ENCODE measurements at regions not wholly inside any gene's neighbourhood (a gene's known extent, or its start where the extent isn't known, plus 50 kb on each side); places are given as distances from the start of the nearest gene placed in this dataset.

GRCh38 chr3:145898487-145898886 is 262.5 kb downstream of the PLOD2 start:
- H3K9me3 Mint-ChIP-seq = peaks cover 0 to 15% (median 2%) of the 10 kb centered on the region in 5 donors
- DNase-seq = no peak
- ChIA-PET CTCF (no interaction called here), POLR2A (no interaction called here)
- Histone ChIP-seq H3K9me3 (ENCODE audit: low read length) (no peaks in the 10 kb centered on the region), H3K4me1 (ENCODE audit: insufficient read depth, low read length) (no peaks in the 10 kb centered on the region), H3K36me3 (ENCODE audit: insufficient read depth, low read length) (no peaks in the 10 kb centered on the region), H3K27ac (ENCODE audit: low read depth, low read length) (no peak overlapping the region), H3K27me3 (ENCODE audit: insufficient read depth, low read length, poor library complexity, severe bottlenecking) (no peaks in the 10 kb centered on the region), H3K4me3 (ENCODE audit: low read length) (no peak overlapping the region)
- peaks cover 0 to 4% (median 0%) of the 10 kb centered on the region in 3 donors for H3K36me3 Mint-ChIP-seq
- H3K4me1 Mint-ChIP-seq = no peaks in the 10 kb centered on the region
- no peak overlapping the region for H3K4me3 Mint-ChIP-seq
- no peaks in the 10 kb centered on the region for H3K27me3 Mint-ChIP-seq
- no peak overlapping the region for H3K27ac Mint-ChIP-seq

- DNase-seq = no peak
- Histone ChIP-seq H3K36me3 (ENCODE audit: insufficient read depth, low read length) (no peaks in the 10 kb centered on the region), H3K4me3 (ENCODE audit: low read length) (no peak overlapping the region), H3K4me1 (ENCODE audit: insufficient read depth, low read length) (no peaks in the 10 kb centered on the region), H3K27me3 (ENCODE audit: insufficient read depth, low read length, poor library complexity, severe bottlenecking) (no peaks in the 10 kb centered on the region), H3K9me3 (ENCODE audit: low read length) (no peaks in the 10 kb centered on the region), H3K27ac (ENCODE audit: low read depth, low read length) (no peak overlapping the region)
- POLR2A ChIA-PET = no interaction called here
- Mint-ChIP-seq H3K4me1 (no peaks in the 10 kb centered on the region), H3K27me3 (no peaks in the 10 kb centered on the region), H3K4me3 (no peak overlapping the region), H3K36me3 (peaks cover 0 to 4% (median 0%) of the 10 kb centered on the region in 3 donors), H3K27ac (no peak overlapping the region), H3K9me3 (peaks cover 0 to 15% (median 2%) of the 10 kb centered on the region in 5 donors)
- CTCF ChIA-PET = no interaction called here
Observed at GRCh38 chr3:145899241-145899640, 261.7 kb downstream of the PLOD2 start.

GRCh38 chr3:145900056-145900829 is 260.7 kb downstream of the PLOD2 start:
- Mint-ChIP-seq H3K27ac (no peak overlapping the region), H3K27me3 (no peaks in the 10 kb centered on the region), H3K36me3 (peaks cover 0 to 4% (median 0%) of the 10 kb centered on the region in 3 donors), H3K9me3 (peaks cover 0 to 15% (median 2%) of the 10 kb centered on the region in 5 donors), H3K4me1 (no peaks in the 10 kb centered on the region), H3K4me3 (no peak overlapping the region)
- Histone ChIP-seq H3K4me1 (ENCODE audit: insufficient read depth, low read length) (no peaks in the 10 kb centered on the region), H3K9me3 (ENCODE audit: low read length) (no peaks in the 10 kb centered on the region), H3K27me3 (ENCODE audit: insufficient read depth, low read length, poor library complexity, severe bottlenecking) (no peaks in the 10 kb centered on the region), H3K4me3 (ENCODE audit: low read length) (no peak overlapping the region), H3K36me3 (ENCODE audit: insufficient read depth, low read length) (no peaks in the 10 kb centered on the region), H3K27ac (ENCODE audit: low read depth, low read length) (no peak overlapping the region)
- ChIA-PET CTCF (no interaction called here), POLR2A (no interaction called here)
- no peak for DNase-seq

- ChIA-PET CTCF (no interaction called here), POLR2A (no interaction called here)
- H3K4me1 ChIP-seq (ENCODE audit: insufficient read depth, low read length) = no peaks in the 10 kb centered on the region
- Mint-ChIP-seq H3K36me3 (no peaks in the 10 kb centered on the region), H3K4me1 (no peaks in the 10 kb centered on the region), H3K27ac (no peak overlapping the region), H3K27me3 (no peaks in the 10 kb centered on the region), H3K4me3 (no peak overlapping the region), H3K9me3 (peaks cover 0 to 13% (median 2%) of the 10 kb centered on the region in 5 donors)
- H3K27me3 ChIP-seq (ENCODE audit: insufficient read depth, low read length, poor library complexity, severe bottlenecking) = no peaks in the 10 kb centered on the region
- H3K4me3 ChIP-seq (ENCODE audit: low read length) = no peak overlapping the region
- DNase-seq = no peak
- no peak overlapping the region for H3K27ac ChIP-seq (ENCODE audit: low read depth, low read length)
- no peaks in the 10 kb centered on the region for H3K36me3 ChIP-seq (ENCODE audit: insufficient read depth, low read length)
- no peaks in the 10 kb centered on the region for H3K9me3 ChIP-seq (ENCODE audit: low read length)
Observed at GRCh38 chr3:145902166-145902565, 258.8 kb downstream of the PLOD2 start.

GRCh38 chr3:145903472-145904013 is 257.4 kb downstream of the PLOD2 start:
- peaks cover 0 to 14% (median 2%) of the 10 kb centered on the region in 5 donors for H3K9me3 Mint-ChIP-seq

GRCh38 chr3:145904138-145904537 is 256.8 kb downstream of the PLOD2 start:
- Mint-ChIP-seq H3K27me3 (no peaks in the 10 kb centered on the region), H3K9me3 (peaks cover 0 to 19% (median 2%) of the 10 kb centered on the region in 5 donors), H3K27ac (no peak overlapping the region), H3K36me3 (no peaks in the 10 kb centered on the region), H3K4me3 (no peak overlapping the region), H3K4me1 (no peaks in the 10 kb centered on the region)
- no peaks in the 10 kb centered on the region for H3K9me3 ChIP-seq (ENCODE audit: low read length)
- no peaks in the 10 kb centered on the region for H3K36me3 ChIP-seq (ENCODE audit: insufficient read depth, low read length)
- ChIA-PET POLR2A (no interaction called here), CTCF (no interaction called here)
- no peaks in the 10 kb centered on the region for H3K4me1 ChIP-seq (ENCODE audit: insufficient read depth, low read length)
- DNase-seq = no peak
- no peak overlapping the region for H3K4me3 ChIP-seq (ENCODE audit: low read length)
- H3K27ac ChIP-seq (ENCODE audit: low read depth, low read length) = no peak overlapping the region
- no peaks in the 10 kb centered on the region for H3K27me3 ChIP-seq (ENCODE audit: insufficient read depth, low read length, poor library complexity, severe bottlenecking)

More at GRCh38 chr3:145903472-145904013, 257.4 kb downstream of the PLOD2 start:
- Histone ChIP-seq H3K4me1 (ENCODE audit: insufficient read depth, low read length) (no peaks in the 10 kb centered on the region), H3K27me3 (ENCODE audit: insufficient read depth, low read length, poor library complexity, severe bottlenecking) (no peaks in the 10 kb centered on the region), H3K9me3 (ENCODE audit: low read length) (no peaks in the 10 kb centered on the region), H3K4me3 (ENCODE audit: low read length) (no peak overlapping the region), H3K36me3 (ENCODE audit: insufficient read depth, low read length) (no peaks in the 10 kb centered on the region), H3K27ac (ENCODE audit: low read depth, low read length) (no peak overlapping the region)
- no peak for DNase-seq
- POLR2A ChIA-PET = no interaction called here
- no peak overlapping the region for H3K27ac Mint-ChIP-seq
- H3K36me3 Mint-ChIP-seq = no peaks in the 10 kb centered on the region
- no peaks in the 10 kb centered on the region for H3K27me3 Mint-ChIP-seq
- CTCF ChIA-PET = no interaction called here
- H3K4me3 Mint-ChIP-seq = no peak overlapping the region
- H3K4me1 Mint-ChIP-seq = no peaks in the 10 kb centered on the region

- no peak overlapping the region for H3K4me3 Mint-ChIP-seq
- no peaks in the 10 kb centered on the region for H3K36me3 ChIP-seq (ENCODE audit: insufficient read depth, low read length)
Observed at GRCh38 chr3:145906301-145906700, 254.7 kb downstream of the PLOD2 start.

GRCh38 chr3:145906755-145907154 is 254.2 kb downstream of the PLOD2 start:
- H3K36me3 Mint-ChIP-seq = no peaks in the 10 kb centered on the region
- no peak overlapping the region for H3K27ac ChIP-seq (ENCODE audit: low read depth, low read length)
- no peaks in the 10 kb centered on the region for H3K4me1 ChIP-seq (ENCODE audit: insufficient read depth, low read length)
- H3K27me3 Mint-ChIP-seq = no peaks in the 10 kb centered on the region
- no peak for DNase-seq
- ChIA-PET POLR2A (no interaction called here), CTCF (no interaction called here)
- no peak overlapping the region for H3K27ac Mint-ChIP-seq
- H3K36me3 ChIP-seq (ENCODE audit: insufficient read depth, low read length) = no peaks in the 10 kb centered on the region
- no peaks in the 10 kb centered on the region for H3K27me3 ChIP-seq (ENCODE audit: insufficient read depth, low read length, poor library complexity, severe bottlenecking)
- no peak overlapping the region for H3K4me3 ChIP-seq (ENCODE audit: low read length)
- H3K4me1 Mint-ChIP-seq = no peaks in the 10 kb centered on the region
- no peaks in the 10 kb centered on the region for H3K9me3 ChIP-seq (ENCODE audit: low read length)
- H3K4me3 Mint-ChIP-seq = no peak overlapping the region
- H3K9me3 Mint-ChIP-seq = peaks cover 0 to 31% (median 2%) of the 10 kb centered on the region in 5 donors

More at GRCh38 chr3:145906301-145906700, 254.7 kb downstream of the PLOD2 start:
- DNase-seq = no peak
- Mint-ChIP-seq H3K4me1 (no peaks in the 10 kb centered on the region), H3K27me3 (no peaks in the 10 kb centered on the region), H3K27ac (no peak overlapping the region), H3K36me3 (no peaks in the 10 kb centered on the region), H3K9me3 (peaks cover 0 to 31% (median 2%) of the 10 kb centered on the region in 5 donors)
- no peaks in the 10 kb centered on the region for H3K4me1 ChIP-seq (ENCODE audit: insufficient read depth, low read length)
- H3K9me3 ChIP-seq (ENCODE audit: low read length) = no peaks in the 10 kb centered on the region
- no peak overlapping the region for H3K27ac ChIP-seq (ENCODE audit: low read depth, low read length)
- ChIA-PET POLR2A (no interaction called here), CTCF (no interaction called here)
- no peaks in the 10 kb centered on the region for H3K27me3 ChIP-seq (ENCODE audit: insufficient read depth, low read length, poor library complexity, severe bottlenecking)
- H3K4me3 ChIP-seq (ENCODE audit: low read length) = no peak overlapping the region

All from CD8-positive, alpha-beta memory T cell (primary cell).